ENCODE measurements at regions not wholly inside any gene's neighbourhood (a gene's known extent, or its start where the extent isn't known, plus 50 kb on each side); places are given as distances from the start of the nearest gene placed in this dataset.

GRCh38 chr1:83011265-83011664 lies 987.7 kb downstream of the TTLL7 start:
- DNase-seq = no peak

- no peak for DNase-seq
Measured at GRCh38 chr1:83006271-83006670, 992.7 kb downstream of the TTLL7 start.

- no peak for DNase-seq
Measured at GRCh38 chr1:83000286-83000685, 998.6 kb downstream of the TTLL7 start.

GRCh38 chr1:82995951-82996350 lies 1003.0 kb downstream of the TTLL7 start:
- no peak for DNase-seq

- no peak for DNase-seq
Measured at GRCh38 chr1:82994616-82995263, 1004.2 kb downstream of the TTLL7 start.

- no peak for DNase-seq
Measured at GRCh38 chr1:82991569-82991968, 1007.4 kb downstream of the TTLL7 start.

GRCh38 chr1:82979593-82980236 lies 1019.2 kb downstream of the TTLL7 start:
- no peak for DNase-seq

- DNase-seq = no peak
Measured at GRCh38 chr1:82978461-82979324, 1020.2 kb downstream of the TTLL7 start.

- DNase-seq = no peak
Measured at GRCh38 chr1:82972841-82973553, 1025.9 kb downstream of the TTLL7 start.

- no peak for DNase-seq
Measured at GRCh38 chr1:82969340-82969739, 1029.6 kb downstream of the TTLL7 start.

GRCh38 chr1:82962658-82963057 lies 1036.3 kb downstream of the TTLL7 start:
- DNase-seq = no peak

- no peak for DNase-seq
Measured at GRCh38 chr1:82950606-82951200, 1048.2 kb downstream of the TTLL7 start.

- DNase-seq = no peak
Measured at GRCh38 chr1:82948386-82948785, 1050.5 kb downstream of the TTLL7 start.

- DNase-seq = no peak
Measured at GRCh38 chr1:82947278-82947677, 1051.7 kb downstream of the TTLL7 start.

- DNase-seq = no peak
Measured at GRCh38 chr1:82946096-82946605, 1052.8 kb downstream of the TTLL7 start.

- no peak for DNase-seq
Measured at GRCh38 chr1:82944822-82945221, 1054.1 kb downstream of the TTLL7 start.

- no peak for DNase-seq
Measured at GRCh38 chr1:82934074-82934473, 1064.9 kb downstream of the TTLL7 start.

GRCh38 chr1:82932727-82933126 lies 1066.2 kb downstream of the TTLL7 start:
- no peak for DNase-seq

- no peak for DNase-seq
Measured at GRCh38 chr1:82932207-82932606, 1066.7 kb downstream of the TTLL7 start.

- DNase-seq = no peak
Measured at GRCh38 chr1:82931006-82931405, 1067.9 kb downstream of the TTLL7 start.

GRCh38 chr1:82927753-82928152 lies 1071.2 kb downstream of the TTLL7 start:
- no peak for DNase-seq

GRCh38 chr1:82924666-82925065 lies 1074.3 kb downstream of the TTLL7 start:
- no peak for DNase-seq

- no peak for DNase-seq
Measured at GRCh38 chr1:82923931-82924330, 1075.0 kb downstream of the TTLL7 start.

Measured in NCI-H1930 (cell line).